Nephron progenitor cell (in vitro differentiated cells): ENCODE measurements at regions not wholly inside any gene's neighbourhood (a gene's known extent, or its start where the extent isn't known, plus 50 kb on each side); places are given as distances from the start of the nearest gene placed in this dataset.
"Not testable (repeated sequence)": the region's sequence is repeated elsewhere in the genome, so short reads cannot be mapped to it uniquely, and the experiment has no call there.

Experiments
- DNase-seq: peaks from one replicate; pipeline ENCODE4 v3.0.0; 2021
- H3K27ac Mint-ChIP-seq: 2 replicates; pipeline ENCODE4 v1.8.0; 2021; ENCODE audit warnings: mild to moderate bottlenecking, moderate library complexity, mixed read lengths
- H3K27me3 Mint-ChIP-seq: 2 replicates; pipeline ENCODE4 v1.8.0; 2021; ENCODE audit warnings: mild to moderate bottlenecking, low read depth, mixed read lengths; ENCODE audit not compliant: poor library complexity
- H3K36me3 Mint-ChIP-seq: 2 replicates; pipeline ENCODE4 v1.8.0; 2021; ENCODE audit warnings: low read depth, mixed read lengths
- H3K4me1 Mint-ChIP-seq: 2 replicates; pipeline ENCODE4 v1.8.0; 2021; ENCODE audit warnings: mixed read lengths
- H3K4me3 Mint-ChIP-seq: 2 replicates; pipeline ENCODE4 v1.8.0; 2021; ENCODE audit warnings: mild to moderate bottlenecking, moderate library complexity, mixed read lengths
- H3K9me3 Mint-ChIP-seq: 2 replicates; pipeline ENCODE4 v1.8.0; 2021; ENCODE audit warnings: mild to moderate bottlenecking, moderate library complexity, mixed read lengths
- CTCF ChIP-seq: fragments of 200-600 bp; sonication (generic); IDR thresholded peaks from 2 replicates; pipeline ENCODE4 v1.5.0; 2021; ENCODE audit warnings: antibody characterized with exemption

GRCh38 chr3:26114851-26115250 lies 325.0 kb downstream of the OXSM start:
- DNase-seq: no peak
- Mint-ChIP-seq H3K27ac (no peak overlapping the region), H3K4me1 (no peaks in the 10 kb centered on the region), H3K27me3 (no peaks in the 10 kb centered on the region), H3K9me3 (peaks cover 14% of the 10 kb centered on the region), H3K36me3 (no peaks in the 10 kb centered on the region), H3K4me3 (no peak overlapping the region)
- TF ChIP-seq CTCF: no peak

GRCh38 chr3:26118165-26118564 lies 328.3 kb downstream of the OXSM start:
- DNase-seq: no peak
- peaks cover 2% of the 10 kb centered on the region for H3K36me3 Mint-ChIP-seq

GRCh38 chr3:26132942-26133341 lies 343.1 kb downstream of the OXSM start:
- Mint-ChIP-seq H3K27me3 (peaks cover 3% of the 10 kb centered on the region), H3K4me1 (peaks cover 9% of the 10 kb centered on the region), H3K4me3 (no peak overlapping the region), H3K27ac (no peak overlapping the region), H3K9me3 (peaks cover 29% of the 10 kb centered on the region), H3K36me3 (peaks cover 11% of the 10 kb centered on the region)
- TF ChIP-seq CTCF: no peak
- no peak for DNase-seq

More at GRCh38 chr3:26118165-26118564, 328.3 kb downstream of the OXSM start:
- Mint-ChIP-seq H3K9me3 (peaks cover 37% of the 10 kb centered on the region), H3K4me1 (no peaks in the 10 kb centered on the region), H3K27me3 (no peaks in the 10 kb centered on the region), H3K4me3 (no peak overlapping the region), H3K27ac (no peak overlapping the region)
- TF ChIP-seq CTCF: no peak

- DNase-seq: no peak
- peaks cover 5% of the 10 kb centered on the region for H3K36me3 Mint-ChIP-seq
- H3K4me1 Mint-ChIP-seq: peaks cover 9% of the 10 kb centered on the region
- H3K9me3 Mint-ChIP-seq: peaks cover 25% of the 10 kb centered on the region
- H3K27me3 Mint-ChIP-seq: no peaks in the 10 kb centered on the region
- H3K27ac Mint-ChIP-seq: no peak overlapping the region
- TF ChIP-seq CTCF: no peak
- H3K4me3 Mint-ChIP-seq: no peak overlapping the region
Observed at GRCh38 chr3:26141296-26141695, 351.4 kb downstream of the OXSM start.

- no peak for TF ChIP-seq CTCF
- H3K4me3 Mint-ChIP-seq: no peak overlapping the region
- no peaks in the 10 kb centered on the region for H3K27me3 Mint-ChIP-seq
- peaks cover 9% of the 10 kb centered on the region for H3K4me1 Mint-ChIP-seq
- no peak overlapping the region for H3K27ac Mint-ChIP-seq
- H3K9me3 Mint-ChIP-seq: peaks cover 17% of the 10 kb centered on the region
- no peak for DNase-seq
- no peaks in the 10 kb centered on the region for H3K36me3 Mint-ChIP-seq
Observed at GRCh38 chr3:26145769-26146168, 355.9 kb downstream of the OXSM start.

- H3K9me3 Mint-ChIP-seq, H3K27me3 Mint-ChIP-seq, H3K27ac Mint-ChIP-seq, H3K4me3 Mint-ChIP-seq, H3K4me1 Mint-ChIP-seq, H3K36me3 Mint-ChIP-seq, DNase-seq: not testable (repeated sequence)
Observed at GRCh38 chr3:26157428-26157827, 367.5 kb downstream of the OXSM start.
